GM18498 (cell line): ENCODE measurements at regions not wholly inside any gene's neighbourhood (a gene's known extent, or its start where the extent isn't known, plus 50 kb on each side); places are given as distances from the start of the nearest gene placed in this dataset.

Source experiments
- ATAC-seq: cut with Tn5 transposase; IDR thresholded peaks from one replicate; pipeline ENCODE4 v1.9.1; 2021; ENCODE audit warnings: mild to moderate bottlenecking, moderate library complexity; ENCODE audit not compliant: unreplicated experiment

- no peak for ATAC-seq
Observed at GRCh38 chr4:123827511-123827910, 430.9 kb downstream of the SPRY1 start.

- no peak for ATAC-seq
Observed at GRCh38 chr4:123830930-123831329, 434.3 kb downstream of the SPRY1 start.

- ATAC-seq, result no peak
Observed at GRCh38 chr4:123832173-123833026, 435.8 kb downstream of the SPRY1 start.

GRCh38 chr4:123833171-123833643 lies 436.6 kb downstream of the SPRY1 start:
- ATAC-seq, result no peak

- no peak for ATAC-seq
Observed at GRCh38 chr4:123835831-123836590, 439.4 kb downstream of the SPRY1 start.

GRCh38 chr4:123836851-123837595 lies 440.4 kb downstream of the SPRY1 start:
- no peak for ATAC-seq

- ATAC-seq, result no peak
Observed at GRCh38 chr4:123838474-123838873, 441.9 kb downstream of the SPRY1 start.

- no peak for ATAC-seq
Observed at GRCh38 chr4:123840197-123840596, 443.6 kb downstream of the SPRY1 start.

- no peak for ATAC-seq
Observed at GRCh38 chr4:123841447-123842121, 445.0 kb downstream of the SPRY1 start.

- no peak for ATAC-seq
Observed at GRCh38 chr4:123843137-123843536, 446.5 kb downstream of the SPRY1 start.

GRCh38 chr4:123844374-123844773 lies 447.8 kb downstream of the SPRY1 start:
- ATAC-seq, result no peak

GRCh38 chr4:123846092-123846491 lies 449.5 kb downstream of the SPRY1 start:
- ATAC-seq, result no peak

GRCh38 chr4:123846561-123846960 lies 450.0 kb downstream of the SPRY1 start:
- ATAC-seq, result no peak

- ATAC-seq, result no peak
Observed at GRCh38 chr4:123848606-123849005, 452.0 kb downstream of the SPRY1 start.

GRCh38 chr4:123849495-123849894 lies 452.9 kb downstream of the SPRY1 start:
- ATAC-seq, result no peak

GRCh38 chr4:123851521-123851920 lies 454.9 kb downstream of the SPRY1 start:
- no peak for ATAC-seq

GRCh38 chr4:123853651-123854050 lies 457.1 kb downstream of the SPRY1 start:
- no peak for ATAC-seq

GRCh38 chr4:123856689-123857545 lies 460.3 kb downstream of the SPRY1 start:
- ATAC-seq, result no peak

GRCh38 chr4:123858465-123858864 lies 461.9 kb downstream of the SPRY1 start:
- ATAC-seq, result no peak

- ATAC-seq, result no peak
Observed at GRCh38 chr4:123862812-123863211, 466.2 kb downstream of the SPRY1 start.
